Retinal pigment epithelial cell (primary cell): ENCODE measurements at regions not wholly inside any gene's neighbourhood (a gene's known extent, or its start where the extent isn't known, plus 50 kb on each side); places are given as distances from the start of the nearest gene placed in this dataset.

Experiments used
- DNase-seq: peaks from one replicate; pipeline ENCODE4 v3.0.0-alpha.2; 2010; ENCODE audit warnings: low read depth
- H3K4me3 ChIP-seq: 2 replicates; pipeline ENCODE4 v1.5.1; 2011; ENCODE audit warnings: mild to moderate bottlenecking, low read length, control low read depth, moderate library complexity
- CTCF ChIP-seq: conservative IDR thresholded peaks from 2 replicates; pipeline ENCODE4 v1.5.1; 2011; ENCODE audit warnings: low read depth, low read length, control low read depth, inconsistent platforms

- TF ChIP-seq CTCF, result no peak
- DNase-seq, result no peak
- no peak overlapping the region for H3K4me3 ChIP-seq
These were observed 836.9 kb upstream of the CELF4 start for GRCh38 chr18:38402509-38402908.

- no peak for DNase-seq
- TF ChIP-seq CTCF, result no peak
- no peak overlapping the region for H3K4me3 ChIP-seq
These were observed 831.5 kb upstream of the CELF4 start for GRCh38 chr18:38397094-38397493.

GRCh38 chr18:38386146-38386545, 820.5 kb upstream of the CELF4 start:
- no peak overlapping the region for H3K4me3 ChIP-seq
- DNase-seq, result no peak
- no peak for TF ChIP-seq CTCF

GRCh38 chr18:38369772-38370690, 804.4 kb upstream of the CELF4 start:
- no peak for TF ChIP-seq CTCF

GRCh38 chr18:38368886-38369285, 803.3 kb upstream of the CELF4 start:
- DNase-seq, result no peak
- no peak overlapping the region for H3K4me3 ChIP-seq
- no peak for TF ChIP-seq CTCF

More at GRCh38 chr18:38369772-38370690, 804.4 kb upstream of the CELF4 start:
- DNase-seq, result no peak
- H3K4me3 ChIP-seq, result no peak overlapping the region

GRCh38 chr18:38368246-38368645, 802.6 kb upstream of the CELF4 start:
- DNase-seq, result no peak
- no peak for TF ChIP-seq CTCF
- H3K4me3 ChIP-seq, result no peak overlapping the region

- peak; percentile 37 for TF ChIP-seq CTCF
- no peak for DNase-seq
- H3K4me3 ChIP-seq, result no peak overlapping the region
These were observed 801.9 kb upstream of the CELF4 start for GRCh38 chr18:38367473-38367872.
